ENCODE measurements at regions not wholly inside any gene's neighbourhood (a gene's known extent, or its start where the extent isn't known, plus 50 kb on each side); places are given as distances from the start of the nearest gene placed in this dataset.

DNA sequence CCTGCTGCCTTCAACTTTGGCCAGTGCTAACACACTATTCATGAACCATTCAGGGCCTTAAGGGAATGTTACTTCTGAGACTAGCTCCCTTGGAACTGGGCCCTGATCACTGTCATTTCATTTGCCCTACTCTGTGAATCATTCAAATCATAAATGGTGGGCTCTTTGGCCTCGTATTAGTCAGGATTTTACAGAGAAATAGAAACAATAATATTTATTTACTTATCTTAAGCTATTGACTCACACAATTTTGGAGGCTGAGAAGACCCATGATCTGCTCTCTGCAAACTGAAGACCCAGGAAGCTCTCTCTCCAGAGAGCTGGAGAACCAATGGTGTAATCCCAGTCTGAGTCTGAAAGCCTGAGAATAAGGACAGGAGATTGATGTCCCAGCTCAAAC is 398.5 kb downstream of the LRIG3 start:
- TF ChIP-seq, protein P1, sequence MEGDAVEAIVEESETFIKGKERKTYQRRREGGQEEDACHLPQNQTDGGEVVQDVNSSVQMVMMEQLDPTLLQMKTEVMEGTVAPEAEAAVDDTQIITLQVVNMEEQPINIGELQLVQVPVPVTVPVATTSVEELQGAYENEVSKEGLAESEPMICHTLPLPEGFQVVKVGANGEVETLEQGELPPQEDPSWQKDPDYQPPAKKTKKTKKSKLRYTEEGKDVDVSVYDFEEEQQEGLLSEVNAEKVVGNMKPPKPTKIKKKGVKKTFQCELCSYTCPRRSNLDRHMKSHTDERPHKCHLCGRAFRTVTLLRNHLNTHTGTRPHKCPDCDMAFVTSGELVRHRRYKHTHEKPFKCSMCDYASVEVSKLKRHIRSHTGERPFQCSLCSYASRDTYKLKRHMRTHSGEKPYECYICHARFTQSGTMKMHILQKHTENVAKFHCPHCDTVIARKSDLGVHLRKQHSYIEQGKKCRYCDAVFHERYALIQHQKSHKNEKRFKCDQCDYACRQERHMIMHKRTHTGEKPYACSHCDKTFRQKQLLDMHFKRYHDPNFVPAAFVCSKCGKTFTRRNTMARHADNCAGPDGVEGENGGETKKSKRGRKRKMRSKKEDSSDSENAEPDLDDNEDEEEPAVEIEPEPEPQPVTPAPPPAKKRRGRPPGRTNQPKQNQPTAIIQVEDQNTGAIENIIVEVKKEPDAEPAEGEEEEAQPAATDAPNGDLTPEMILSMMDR (conservative IDR thresholded peaks at IDR 0.05 in 1 of 2, IDR thresholded peaks at IDR 0.05 in 1 of 2; ENCODE audit: extremely low read depth in 1 of 2, insufficient read depth in 1 of 2, low read depth in 1 of 2, low read length in 2 of 2): no peak
- no peak for TF ChIP-seq EZH2 (IDR thresholded peaks at IDR 0.05; ENCODE audit: borderline replicate concordance, low read length)

Data from mammary epithelial cell (primary cell).